Loucy (cell line): ENCODE measurements at regions not wholly inside any gene's neighbourhood (a gene's known extent, or its start where the extent isn't known, plus 50 kb on each side); places are given as distances from the start of the nearest gene placed in this dataset.

Source experiments
- H2AFZ ChIP-seq: fragments of 200-600 bp; sonication (generic); 2 replicates; pipeline ENCODE4 v1.6.0; 2016; ENCODE audit warnings: antibody characterized with exemption, mild to moderate bottlenecking, low read length, moderate library complexity
- H3F3A ChIP-seq: fragments of 200-600 bp; 2 replicates; pipeline ENCODE4 v1.6.0; 2016; ENCODE audit warnings: antibody characterized with exemption, low read depth, mild to moderate bottlenecking
- H3K27me3 ChIP-seq: fragments of 200-600 bp; sonication (generic); 2 replicates; pipeline ENCODE4 v1.6.1; 2014; ENCODE audit warnings: low read length, mild to moderate bottlenecking; ENCODE audit not compliant: insufficient read depth, poor library complexity, severe bottlenecking
- H3K36me3 ChIP-seq: fragments of 200-600 bp; sonication (generic); 2 replicates; pipeline ENCODE4 v1.6.1; 2016; ENCODE audit warnings: low read length; ENCODE audit not compliant: insufficient read depth
- H3K4me1 ChIP-seq: fragments of 200-600 bp; sonication (generic); 2 replicates; pipeline ENCODE4 v1.5.1; 2014; ENCODE audit warnings: low read length, mild to moderate bottlenecking; ENCODE audit not compliant: insufficient read depth, poor library complexity, severe bottlenecking
- H3K4me2 ChIP-seq: fragments of 200-600 bp; sonication (generic); 2 replicates; pipeline ENCODE4 v1.6.0; 2014; ENCODE audit warnings: antibody characterized with exemption, low read length, low read depth, mild to moderate bottlenecking; ENCODE audit not compliant: poor library complexity, severe bottlenecking
- H3K4me3 ChIP-seq: fragments of 200-600 bp; sonication (generic); 2 replicates; pipeline ENCODE4 v1.5.1; 2014; ENCODE audit warnings: low read length, mild to moderate bottlenecking, mixed read lengths; ENCODE audit not compliant: poor library complexity, severe bottlenecking
- H3K79me2 ChIP-seq: fragments of 200-600 bp; sonication (generic); 2 replicates; pipeline ENCODE4 v1.6.1; 2014; ENCODE audit warnings: low read length; ENCODE audit not compliant: insufficient read depth
- H3K9ac ChIP-seq: fragments of 200-600 bp; sonication (generic); 2 replicates; pipeline ENCODE4 v1.6.0; 2014; ENCODE audit warnings: mild to moderate bottlenecking, low read depth, low read length, moderate library complexity; ENCODE audit not compliant: poor library complexity, severe bottlenecking
- H3K9me2 ChIP-seq: fragments of 200-600 bp; sonication (generic); replicated peaks from 2 replicates; pipeline ENCODE4 v1.6.1; 2016; ENCODE audit warnings: low read depth, low read length, mixed read lengths
- H3K9me3 ChIP-seq: fragments of 200-600 bp; sonication (generic); 2 replicates; pipeline ENCODE4 v1.6.1; 2014; ENCODE audit warnings: mild to moderate bottlenecking, antibody characterized with exemption, low read length, low read depth; ENCODE audit not compliant: insufficient read depth
- H4K20me1 ChIP-seq: fragments of 200-600 bp; sonication (generic); 2 replicates; pipeline ENCODE4 v1.6.0; 2014; ENCODE audit warnings: antibody characterized with exemption, low read length, mild to moderate bottlenecking; ENCODE audit not compliant: insufficient read depth, poor library complexity, severe bottlenecking
- EZH2phosphoT487 ChIP-seq: fragments of 200-600 bp; IDR thresholded peaks from 2 replicates; pipeline ENCODE4 v1.6.1; 2018; ENCODE audit warnings: antibody characterized with exemption, mild to moderate bottlenecking, moderate library complexity, borderline replicate concordance
- TF ChIP-seq, protein P1 (sequence below): fragments of 200-600 bp; sonication (generic); conservative IDR thresholded peaks from 2 replicates; pipeline ENCODE4 v1.5.1; 2014; ENCODE audit warnings: mild to moderate bottlenecking, antibody characterized with exemption, low read length

DNA sequence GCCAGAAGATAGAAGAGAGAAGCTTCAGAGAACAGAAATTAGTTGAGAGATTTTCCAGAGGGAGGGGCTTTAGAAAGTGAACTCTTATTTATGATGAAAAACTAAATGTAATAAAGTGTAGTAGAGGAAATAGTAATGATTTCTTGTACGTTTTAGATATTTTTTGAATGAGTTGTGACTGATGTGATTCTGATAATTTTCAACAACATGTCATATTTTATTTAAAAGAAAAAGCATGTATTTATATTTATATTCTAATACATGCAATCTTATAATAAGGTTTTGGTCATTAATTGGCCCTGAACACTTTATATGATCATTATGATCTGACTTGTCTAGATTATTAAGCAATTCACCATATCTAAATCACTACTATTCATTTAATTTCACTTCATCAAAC is 735.2 kb upstream of the CDH9 start:
- Histone ChIP-seq H3K79me2 (no peaks in the 10 kb centered on the region), H3K27me3 (no peaks in the 10 kb centered on the region), H3K4me1 (no peaks in the 10 kb centered on the region), H2AFZ (no peak overlapping the region), H3K4me3 (no peak overlapping the region), H3F3A (no peaks in the 10 kb centered on the region), H4K20me1 (no peaks in the 10 kb centered on the region), H3K9ac (no peak overlapping the region), H3K9me3 (no peaks in the 10 kb centered on the region), H3K9me2 (no peaks in the 10 kb centered on the region), H3K4me2 (no peak overlapping the region), H3K36me3 (no peaks in the 10 kb centered on the region)
- TF ChIP-seq EZH2phosphoT487: no peak
- TF ChIP-seq, protein P1, sequence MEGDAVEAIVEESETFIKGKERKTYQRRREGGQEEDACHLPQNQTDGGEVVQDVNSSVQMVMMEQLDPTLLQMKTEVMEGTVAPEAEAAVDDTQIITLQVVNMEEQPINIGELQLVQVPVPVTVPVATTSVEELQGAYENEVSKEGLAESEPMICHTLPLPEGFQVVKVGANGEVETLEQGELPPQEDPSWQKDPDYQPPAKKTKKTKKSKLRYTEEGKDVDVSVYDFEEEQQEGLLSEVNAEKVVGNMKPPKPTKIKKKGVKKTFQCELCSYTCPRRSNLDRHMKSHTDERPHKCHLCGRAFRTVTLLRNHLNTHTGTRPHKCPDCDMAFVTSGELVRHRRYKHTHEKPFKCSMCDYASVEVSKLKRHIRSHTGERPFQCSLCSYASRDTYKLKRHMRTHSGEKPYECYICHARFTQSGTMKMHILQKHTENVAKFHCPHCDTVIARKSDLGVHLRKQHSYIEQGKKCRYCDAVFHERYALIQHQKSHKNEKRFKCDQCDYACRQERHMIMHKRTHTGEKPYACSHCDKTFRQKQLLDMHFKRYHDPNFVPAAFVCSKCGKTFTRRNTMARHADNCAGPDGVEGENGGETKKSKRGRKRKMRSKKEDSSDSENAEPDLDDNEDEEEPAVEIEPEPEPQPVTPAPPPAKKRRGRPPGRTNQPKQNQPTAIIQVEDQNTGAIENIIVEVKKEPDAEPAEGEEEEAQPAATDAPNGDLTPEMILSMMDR: no peak

DNA sequence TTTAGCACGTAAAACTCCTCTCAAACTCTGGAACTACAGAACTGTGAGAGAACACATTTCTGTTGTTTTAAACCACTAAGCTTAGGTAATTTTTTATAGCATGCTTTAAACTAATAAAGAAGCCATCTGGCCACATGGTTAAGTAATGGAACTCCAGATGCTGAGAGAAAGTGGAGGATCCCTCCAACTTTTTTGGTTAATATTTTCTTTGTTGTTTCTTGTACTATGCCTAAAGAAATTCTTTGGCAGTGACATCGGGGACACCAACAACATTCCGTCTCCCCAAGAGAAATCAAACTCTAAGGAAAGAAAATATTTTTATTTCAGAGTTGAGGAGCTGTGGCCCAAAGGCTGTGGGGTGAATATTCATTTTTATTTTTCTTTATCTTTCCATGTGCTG is 734.8 kb upstream of the CDH9 start:
- no peak overlapping the region for H2AFZ ChIP-seq
- TF ChIP-seq, protein P1: no peak
- TF ChIP-seq EZH2phosphoT487: no peak

DNA sequence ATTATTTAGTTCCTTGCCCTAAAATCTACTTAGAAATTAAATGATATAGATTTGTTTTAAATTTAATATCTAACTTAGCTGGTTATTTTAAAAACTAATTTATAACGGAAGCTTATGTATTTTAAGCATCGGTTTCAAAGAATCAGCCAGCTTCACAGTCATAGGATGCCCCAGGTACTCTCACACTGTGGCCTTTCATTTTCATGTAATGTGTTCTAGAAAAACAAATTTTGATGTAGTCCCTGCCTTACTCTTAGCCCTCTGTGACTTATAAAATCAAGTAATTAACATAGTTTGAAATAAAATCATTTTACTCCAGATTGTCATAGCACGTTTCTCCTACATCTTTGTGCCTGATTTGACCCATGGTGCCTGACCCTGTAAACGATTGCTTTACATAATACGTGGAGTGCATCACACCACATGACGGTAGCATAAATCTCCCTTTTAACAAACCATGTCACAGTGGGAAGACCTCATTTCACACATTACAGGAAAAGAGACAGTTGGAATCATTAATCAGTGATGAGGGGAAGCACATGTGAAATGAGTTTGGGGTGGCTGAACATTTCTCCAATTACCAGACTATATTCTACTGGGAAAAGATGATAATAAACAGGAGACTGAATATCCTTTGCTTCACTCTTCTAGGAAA is 731.5 kb upstream of the CDH9 start:
- H3K27me3 ChIP-seq: no peaks in the 10 kb centered on the region
- no peak overlapping the region for H3K4me2 ChIP-seq
- H2AFZ ChIP-seq: no peak overlapping the region
- no peaks in the 10 kb centered on the region for H3K36me3 ChIP-seq
- H3K4me3 ChIP-seq: no peak overlapping the region
- no peaks in the 10 kb centered on the region for H3K9me3 ChIP-seq
- TF ChIP-seq, protein P1: no peak
- no peak for TF ChIP-seq EZH2phosphoT487
- no peaks in the 10 kb centered on the region for H3K4me1 ChIP-seq
- no peaks in the 10 kb centered on the region for H3K79me2 ChIP-seq
- no peaks in the 10 kb centered on the region for H4K20me1 ChIP-seq
- no peaks in the 10 kb centered on the region for H3K9me2 ChIP-seq
- no peak overlapping the region for H3K9ac ChIP-seq
- no peaks in the 10 kb centered on the region for H3F3A ChIP-seq

More for the DNA sequence above, 734.8 kb upstream of the CDH9 start:
- Histone ChIP-seq H4K20me1 (no peaks in the 10 kb centered on the region), H3K9ac (no peak overlapping the region), H3K79me2 (no peaks in the 10 kb centered on the region), H3K9me2 (no peaks in the 10 kb centered on the region), H3K9me3 (no peaks in the 10 kb centered on the region), H3K36me3 (no peaks in the 10 kb centered on the region), H3K4me3 (no peak overlapping the region), H3K27me3 (no peaks in the 10 kb centered on the region), H3K4me1 (no peaks in the 10 kb centered on the region), H3K4me2 (no peak overlapping the region), H3F3A (no peaks in the 10 kb centered on the region)
